ENCODE measurements at regions not wholly inside any gene's neighbourhood (a gene's known extent, or its start where the extent isn't known, plus 50 kb on each side); places are given as distances from the start of the nearest gene placed in this dataset.
"Not testable (repeated sequence)": the region's sequence is repeated elsewhere in the genome, so short reads cannot be mapped to it uniquely, and the experiment has no call there.

GRCh38 chr6:85864453-85865401 lies 222.0 kb upstream of the SYNCRIP start:
- no peak for DNase-seq (ENCODE audit: low read depth in 2 of 2)

GRCh38 chr6:85856235-85856634 lies 213.5 kb upstream of the SYNCRIP start:
- no peak for DNase-seq (ENCODE audit: low read depth in 2 of 2)

GRCh38 chr6:85838351-85839119 lies 195.8 kb upstream of the SYNCRIP start:
- not testable (repeated sequence) for DNase-seq (ENCODE audit: low read depth in 2 of 2)

DNA sequence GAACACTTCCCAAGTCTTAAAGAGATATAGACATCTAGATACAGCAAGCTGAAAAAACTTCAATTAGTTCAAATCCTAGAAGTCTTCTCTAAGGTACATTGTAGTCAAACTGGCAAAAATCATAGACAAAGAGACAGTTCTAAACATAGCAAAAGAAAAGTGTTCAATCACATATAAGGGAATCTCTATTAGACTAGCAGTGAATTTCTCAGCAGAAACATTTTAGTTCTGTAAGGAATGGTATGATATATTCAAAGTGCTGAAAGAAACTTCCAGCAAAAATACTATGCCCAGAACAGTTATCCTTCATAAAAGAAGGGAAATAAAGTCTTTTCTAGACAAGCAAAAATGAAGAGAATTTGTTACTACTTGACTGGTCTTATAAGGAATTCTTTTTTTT lies 186.3 kb upstream of the SYNCRIP start:
- no peak for DNase-seq (ENCODE audit: low read depth in 2 of 2)

GRCh38 chr6:85826997-85827396 lies 184.3 kb upstream of the SYNCRIP start:
- DNase-seq (ENCODE audit: low read depth in 2 of 2) = no peak

- DNase-seq (ENCODE audit: low read depth in 2 of 2) = no peak
These were observed 181.6 kb upstream of the SYNCRIP start for GRCh38 chr6:85824329-85824728.

- no peak for DNase-seq (ENCODE audit: low read depth in 2 of 2)
These were observed 167.9 kb upstream of the SYNCRIP start for GRCh38 chr6:85810558-85810957.

DNA sequence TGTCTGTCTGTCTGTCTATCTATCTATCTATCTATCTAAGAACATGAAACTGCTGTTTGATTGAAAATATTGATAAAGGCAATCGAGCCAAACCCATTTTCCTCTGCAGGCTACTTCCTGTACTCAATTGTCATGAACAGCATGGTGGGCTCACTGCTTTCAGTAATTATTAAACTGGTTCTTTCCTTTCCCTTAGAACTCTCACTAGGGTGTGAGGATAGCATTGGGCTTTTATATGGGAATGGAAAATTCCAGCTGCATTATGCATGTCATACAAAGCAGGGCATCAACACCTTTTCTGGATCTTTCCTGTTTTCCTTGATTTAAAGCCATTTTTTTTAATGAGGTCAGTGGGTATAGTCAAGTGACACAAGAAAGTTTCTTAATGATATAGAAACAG lies 161.0 kb upstream of the SYNCRIP start:
- DNase-seq (ENCODE audit: low read depth in 2 of 2) = no peak

- no peak for DNase-seq (ENCODE audit: low read depth in 2 of 2)
These were observed 159.5 kb upstream of the SYNCRIP start for GRCh38 chr6:85802162-85802561.

DNA sequence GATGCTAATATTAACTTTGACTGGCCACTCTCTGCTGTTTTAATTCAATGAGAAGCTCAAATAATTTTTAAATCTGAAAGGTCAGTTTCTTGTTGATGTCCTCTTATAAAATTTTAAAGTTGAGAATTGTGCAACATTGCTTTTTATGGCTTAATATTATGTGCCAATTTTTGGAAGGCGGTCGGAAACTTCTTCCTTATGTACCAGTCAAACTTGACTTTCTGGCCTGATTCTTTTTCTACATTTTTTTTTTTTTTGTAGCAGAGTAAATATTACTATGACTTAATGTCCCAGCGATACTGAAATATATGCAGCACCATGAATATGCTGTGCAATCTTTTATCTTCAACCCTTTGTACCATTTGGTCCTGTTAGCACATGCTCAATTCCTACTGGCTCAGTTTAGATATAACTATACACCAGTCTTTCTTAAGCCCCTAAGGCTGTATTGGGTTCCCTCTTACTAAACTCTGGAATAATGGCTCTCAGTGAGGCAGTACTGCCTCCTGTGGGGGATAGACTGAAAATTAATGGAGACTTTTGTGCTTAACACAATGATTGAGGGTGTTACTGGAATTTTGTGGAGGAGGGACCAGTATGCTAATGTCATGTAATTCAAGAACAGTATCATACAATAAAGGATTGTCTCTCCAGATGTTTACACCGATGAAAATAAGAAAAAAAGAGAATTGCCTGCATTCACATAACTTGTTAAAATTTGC lies 156.4 kb upstream of the SYNCRIP start:
- DNase-seq (ENCODE audit: low read depth in 2 of 2) = no peak

- DNase-seq (ENCODE audit: low read depth in 2 of 2) = no peak
These were observed 155.3 kb upstream of the SYNCRIP start for GRCh38 chr6:85797993-85798392.

DNA sequence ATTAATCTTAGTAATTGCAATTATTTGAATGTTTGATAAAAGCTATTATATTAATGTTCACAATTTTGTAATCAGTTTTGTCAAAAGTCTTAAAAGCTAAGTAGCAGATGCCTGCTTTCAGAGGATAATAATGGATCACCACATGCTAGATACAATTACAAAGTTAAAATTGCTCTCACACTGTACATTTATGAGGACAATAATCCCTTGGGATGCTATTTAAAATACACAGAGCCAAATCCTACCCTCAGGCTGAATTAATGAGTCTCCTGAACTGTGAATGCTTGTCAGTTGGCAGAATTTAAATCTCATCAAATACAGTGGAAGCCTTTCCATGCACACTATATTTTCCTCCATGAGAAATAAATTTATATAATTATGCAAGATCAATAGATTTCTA lies 153.3 kb upstream of the SYNCRIP start:
- no peak for DNase-seq (ENCODE audit: low read depth in 2 of 2)

- DNase-seq (ENCODE audit: low read depth in 2 of 2) = no peak
These were observed 149.6 kb upstream of the SYNCRIP start for GRCh38 chr6:85792254-85792653.

DNA sequence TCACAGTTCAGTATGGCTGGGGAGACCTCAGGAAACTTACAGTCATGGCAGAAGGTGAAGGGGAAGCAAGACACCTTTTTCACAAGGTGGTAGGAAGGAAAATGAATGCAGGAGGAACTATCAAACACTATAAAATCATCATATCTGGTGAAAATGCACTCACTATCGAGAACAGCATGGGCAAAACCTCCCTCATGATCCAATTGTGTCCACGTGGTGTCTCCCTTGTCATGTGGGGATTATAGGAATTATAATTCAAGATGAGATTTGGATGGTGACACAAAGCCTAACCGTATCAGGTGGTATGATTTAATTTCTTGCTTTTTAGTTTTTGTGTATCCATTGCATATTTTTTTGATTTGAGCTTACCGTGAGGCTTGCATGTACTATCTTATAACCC lies 133.2 kb upstream of the SYNCRIP start:
- no peak for DNase-seq (ENCODE audit: low read depth in 2 of 2)

DNA sequence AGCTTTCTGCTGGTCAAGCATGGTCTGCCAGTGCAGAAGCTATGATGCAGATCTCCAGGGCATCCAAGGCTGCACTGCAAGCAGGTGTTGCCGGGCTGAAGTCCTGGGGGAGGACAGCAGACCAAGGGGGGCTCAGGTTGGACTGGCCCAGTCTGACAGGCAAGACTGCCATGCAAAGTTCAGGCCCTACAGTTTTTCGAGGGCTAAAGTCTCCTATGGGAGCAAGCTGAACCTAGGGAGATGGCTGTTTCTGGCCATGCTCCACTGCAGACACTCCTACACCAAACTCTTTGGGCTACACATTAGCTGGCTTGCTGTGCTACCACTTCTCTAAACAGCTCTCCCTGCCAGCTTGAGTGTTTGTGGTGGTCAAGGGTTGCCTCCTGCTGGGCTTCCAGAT lies 130.0 kb upstream of the SYNCRIP start:
- no peak for DNase-seq (ENCODE audit: low read depth in 2 of 2)

GRCh38 chr6:85771925-85772430 lies 129.3 kb upstream of the SYNCRIP start:
- no peak for DNase-seq (ENCODE audit: low read depth in 2 of 2)

DNA sequence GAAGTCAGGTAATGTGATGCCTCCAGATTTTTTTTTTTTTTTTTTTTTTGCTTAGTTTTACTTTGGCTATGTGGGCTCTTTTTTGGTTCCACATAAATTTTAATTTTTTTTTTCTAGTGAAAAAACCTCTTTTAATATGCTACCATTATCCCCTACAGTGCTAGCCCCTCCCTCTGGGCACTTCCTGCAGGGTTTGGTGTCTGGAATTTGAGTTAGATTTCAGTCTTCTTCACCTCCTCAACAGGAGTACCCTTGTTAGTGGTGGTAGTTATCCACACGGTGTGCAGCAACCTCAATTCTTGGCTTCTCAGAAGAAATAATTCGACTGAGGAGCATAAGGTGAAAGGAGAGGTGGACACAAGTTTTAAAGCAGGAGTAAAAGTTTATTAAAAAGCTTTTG lies 128.8 kb upstream of the SYNCRIP start:
- no peak for DNase-seq (ENCODE audit: low read depth in 2 of 2)

DNA sequence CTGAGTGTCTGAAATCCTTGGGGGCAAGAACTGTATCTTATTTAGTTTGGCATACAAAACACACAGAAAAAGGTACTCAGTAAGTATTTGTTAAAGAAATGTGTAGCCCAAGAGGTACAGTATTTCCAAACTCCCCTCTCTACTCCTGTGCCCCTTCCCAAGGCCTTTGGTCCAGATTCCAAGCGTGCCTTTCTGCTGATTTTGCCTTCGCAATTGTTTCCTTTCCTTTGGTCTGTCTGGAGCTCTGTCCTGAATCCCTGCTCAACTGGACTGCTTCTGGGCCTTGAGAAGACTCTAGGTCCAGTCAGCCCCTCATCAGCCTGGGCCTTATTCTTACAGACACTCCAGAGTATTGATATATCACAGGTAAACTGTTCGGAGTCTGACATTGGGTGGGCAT lies 122.2 kb upstream of the SYNCRIP start:
- no peak for DNase-seq (ENCODE audit: low read depth in 2 of 2)

DNA sequence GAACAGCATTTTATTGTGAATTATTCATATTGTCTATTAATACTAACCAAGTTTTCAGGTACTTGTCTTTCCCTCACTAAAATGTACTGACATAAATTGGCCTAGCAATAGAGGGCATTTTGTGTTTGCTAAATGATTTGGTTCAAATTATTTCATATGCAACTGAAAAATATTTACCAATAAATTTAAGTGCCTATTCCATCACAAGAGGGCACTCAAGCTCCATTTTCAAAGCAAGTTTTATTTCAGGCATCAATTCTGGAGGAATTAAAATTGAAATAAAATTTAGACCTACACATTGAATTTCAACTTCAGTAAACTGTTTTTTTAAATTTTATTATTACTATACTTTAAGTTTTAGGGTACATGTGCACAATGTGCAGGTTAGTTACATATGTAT lies 114.3 kb upstream of the SYNCRIP start:
- no peak for DNase-seq (ENCODE audit: low read depth in 2 of 2)

DNA sequence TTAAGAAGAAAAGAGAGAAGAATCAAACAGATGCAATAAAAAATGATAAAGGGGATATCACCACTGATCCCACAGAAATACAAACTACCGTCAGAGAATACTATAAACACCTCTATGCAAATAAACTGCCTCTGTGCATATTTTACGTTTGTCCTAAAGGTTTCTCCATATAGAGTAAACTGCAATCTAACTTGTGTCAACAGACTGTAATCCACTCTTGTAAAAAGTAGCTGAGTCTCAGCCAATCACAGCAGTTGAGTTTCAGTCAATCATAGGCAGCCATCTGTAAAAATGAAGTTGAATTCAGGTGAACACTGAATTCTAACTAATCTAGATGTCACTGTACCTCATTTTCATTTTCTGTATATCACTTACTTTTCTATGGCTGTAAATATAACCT lies 112.2 kb upstream of the SYNCRIP start:
- no peak for DNase-seq (ENCODE audit: low read depth in 2 of 2)

- no peak for DNase-seq (ENCODE audit: low read depth in 2 of 2)
These were observed 109.9 kb upstream of the SYNCRIP start for GRCh38 chr6:85752602-85753001.
